ENCODE measurements at regions not wholly inside any gene's neighbourhood (a gene's known extent, or its start where the extent isn't known, plus 50 kb on each side); places are given as distances from the start of the nearest gene placed in this dataset.

DNA sequence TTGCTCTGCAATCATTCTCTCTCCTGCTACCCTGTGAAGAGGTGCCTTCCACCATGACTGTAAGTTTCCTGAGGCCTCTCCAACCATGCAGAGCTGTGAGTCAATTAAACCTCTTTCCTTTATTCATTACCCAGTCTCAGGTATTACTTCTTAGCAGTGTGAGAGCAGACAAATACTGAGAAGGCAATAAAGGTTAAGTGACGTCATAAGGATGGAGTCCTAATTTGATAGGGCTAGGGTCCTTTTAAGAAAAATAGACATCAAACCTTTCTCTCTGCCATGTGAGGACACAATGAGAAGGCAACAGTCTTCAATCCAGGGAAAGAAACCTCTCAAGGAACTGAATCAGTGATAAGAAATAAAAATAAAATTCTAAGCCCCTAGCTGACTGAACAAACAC is 1262.7 kb downstream of the FAM133A start (continued):
- TF ChIP-seq, protein P1, sequence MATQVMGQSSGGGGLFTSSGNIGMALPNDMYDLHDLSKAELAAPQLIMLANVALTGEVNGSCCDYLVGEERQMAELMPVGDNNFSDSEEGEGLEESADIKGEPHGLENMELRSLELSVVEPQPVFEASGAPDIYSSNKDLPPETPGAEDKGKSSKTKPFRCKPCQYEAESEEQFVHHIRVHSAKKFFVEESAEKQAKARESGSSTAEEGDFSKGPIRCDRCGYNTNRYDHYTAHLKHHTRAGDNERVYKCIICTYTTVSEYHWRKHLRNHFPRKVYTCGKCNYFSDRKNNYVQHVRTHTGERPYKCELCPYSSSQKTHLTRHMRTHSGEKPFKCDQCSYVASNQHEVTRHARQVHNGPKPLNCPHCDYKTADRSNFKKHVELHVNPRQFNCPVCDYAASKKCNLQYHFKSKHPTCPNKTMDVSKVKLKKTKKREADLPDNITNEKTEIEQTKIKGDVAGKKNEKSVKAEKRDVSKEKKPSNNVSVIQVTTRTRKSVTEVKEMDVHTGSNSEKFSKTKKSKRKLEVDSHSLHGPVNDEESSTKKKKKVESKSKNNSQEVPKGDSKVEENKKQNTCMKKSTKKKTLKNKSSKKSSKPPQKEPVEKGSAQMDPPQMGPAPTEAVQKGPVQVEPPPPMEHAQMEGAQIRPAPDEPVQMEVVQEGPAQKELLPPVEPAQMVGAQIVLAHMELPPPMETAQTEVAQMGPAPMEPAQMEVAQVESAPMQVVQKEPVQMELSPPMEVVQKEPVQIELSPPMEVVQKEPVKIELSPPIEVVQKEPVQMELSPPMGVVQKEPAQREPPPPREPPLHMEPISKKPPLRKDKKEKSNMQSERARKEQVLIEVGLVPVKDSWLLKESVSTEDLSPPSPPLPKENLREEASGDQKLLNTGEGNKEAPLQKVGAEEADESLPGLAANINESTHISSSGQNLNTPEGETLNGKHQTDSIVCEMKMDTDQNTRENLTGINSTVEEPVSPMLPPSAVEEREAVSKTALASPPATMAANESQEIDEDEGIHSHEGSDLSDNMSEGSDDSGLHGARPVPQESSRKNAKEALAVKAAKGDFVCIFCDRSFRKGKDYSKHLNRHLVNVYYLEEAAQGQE (IDR thresholded peaks at IDR 0.05): no peak
- no peak for TF ChIP-seq FOXA1 (IDR thresholded peaks at IDR 0.05)

DNA sequence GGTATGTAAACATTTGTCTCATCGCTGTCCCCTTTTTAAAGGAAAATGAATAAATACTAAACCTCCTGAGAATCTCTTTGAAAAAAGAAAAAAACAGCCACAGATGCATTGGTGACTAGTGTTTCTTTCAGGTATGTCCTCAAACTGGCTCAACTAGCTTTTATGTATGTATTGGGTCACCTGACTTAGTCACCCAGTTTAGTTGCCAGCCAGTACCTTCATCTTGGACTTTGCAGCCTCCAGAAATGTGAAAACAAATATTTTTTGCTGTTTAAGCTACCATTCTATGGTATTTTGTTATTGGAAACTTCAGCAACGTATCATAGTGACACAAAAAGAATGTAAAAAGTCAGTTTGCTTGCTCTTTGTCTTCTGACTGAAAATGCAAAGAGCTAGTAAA is 1263.5 kb downstream of the FAM133A start:
- Histone ChIP-seq H3K27ac (ENCODE audit: low read depth in 1 of 2, low read length in 2 of 2) (no peak overlapping the region), H3K9ac (ENCODE audit: low read depth in 1 of 2, low read length in 2 of 2) (no peak overlapping the region), H3K36me3 (ENCODE audit: control insufficient read depth in 4 of 4, insufficient read depth in 3 of 4, low read depth in 1 of 4, low read length in 3 of 4) (no peaks in the 10 kb centered on the region), H3K4me1 (ENCODE audit: control insufficient read depth in 4 of 4, insufficient read depth in 4 of 4, low read length in 3 of 4) (no peaks in the 10 kb centered on the region), H3K9me3 (ENCODE audit: control insufficient read depth in 4 of 4, low read length in 3 of 4) (no peaks in the 10 kb centered on the region), H3K4me3 (ENCODE audit: low read depth in 1 of 3, low read length in 3 of 3) (no peak overlapping the region), H3K27me3 (ENCODE audit: control insufficient read depth in 4 of 4, insufficient read depth in 4 of 4, low read length in 3 of 4) (no peaks in the 10 kb centered on the region)
- 37% methylated on average over 2 of the region's 2 CpGs for WGBS
- TF ChIP-seq FOXA2 (IDR thresholded peaks at IDR 0.05) (no peak), JUND (IDR thresholded peaks at IDR 0.05) (no peak), TAF1 (conservative IDR thresholded peaks at IDR 0.05) (no peak), EGR1 (IDR thresholded peaks at IDR 0.05; ENCODE audit: low read depth in 2 of 2) (no peak), NR2F2 (IDR thresholded peaks at IDR 0.05) (no peak)
- TF ChIP-seq, protein P2, sequence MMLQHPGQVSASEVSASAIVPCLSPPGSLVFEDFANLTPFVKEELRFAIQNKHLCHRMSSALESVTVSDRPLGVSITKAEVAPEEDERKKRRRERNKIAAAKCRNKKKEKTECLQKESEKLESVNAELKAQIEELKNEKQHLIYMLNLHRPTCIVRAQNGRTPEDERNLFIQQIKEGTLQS (IDR thresholded peaks at IDR 0.05): no peak
- DNase-seq (ENCODE audit: low spot score): no peak

DNA sequence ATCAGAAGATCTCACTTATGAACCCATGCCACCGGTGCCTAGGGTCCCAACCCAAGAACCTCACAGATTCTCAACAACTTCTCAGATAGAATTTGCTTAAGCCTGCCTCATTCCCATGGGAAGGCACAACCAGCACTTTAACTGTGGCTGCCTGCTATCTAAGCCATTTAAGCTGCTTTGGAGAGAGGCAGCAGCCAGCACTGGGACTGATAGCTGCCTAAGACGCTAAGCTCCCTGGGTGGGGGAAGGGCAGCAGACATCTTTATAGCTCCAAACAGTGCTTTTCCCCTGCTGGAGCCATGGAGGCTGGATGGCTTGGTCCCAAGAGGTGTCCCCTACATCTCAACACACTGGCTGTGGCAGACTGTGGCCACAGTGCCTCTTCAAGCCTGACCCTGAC is 1268.6 kb downstream of the FAM133A start:
- 42% methylated on average over 2 of the region's 2 CpGs for WGBS
- Histone ChIP-seq H3K27ac (ENCODE audit: low read depth in 1 of 2, low read length in 2 of 2) (no peak overlapping the region), H3K36me3 (ENCODE audit: control insufficient read depth in 4 of 4, insufficient read depth in 3 of 4, low read depth in 1 of 4, low read length in 3 of 4) (no peaks in the 10 kb centered on the region), H3K9ac (ENCODE audit: low read depth in 1 of 2, low read length in 2 of 2) (no peak overlapping the region), H3K4me1 (ENCODE audit: control insufficient read depth in 4 of 4, insufficient read depth in 4 of 4, low read length in 3 of 4) (no peaks in the 10 kb centered on the region), H3K27me3 (ENCODE audit: control insufficient read depth in 4 of 4, insufficient read depth in 4 of 4, low read length in 3 of 4) (no peaks in the 10 kb centered on the region), H3K4me3 (ENCODE audit: low read depth in 1 of 3, low read length in 3 of 3) (no peak overlapping the region), H3K9me3 (ENCODE audit: control insufficient read depth in 4 of 4, low read length in 3 of 4) (no peaks in the 10 kb centered on the region)
- no peak for DNase-seq (ENCODE audit: low spot score)
- no peak for TF ChIP-seq SP1 (IDR thresholded peaks at IDR 0.05)
- no peak for TF ChIP-seq HNF4A (conservative IDR thresholded peaks at IDR 0.05)
- TF ChIP-seq GABPA (IDR thresholded peaks at IDR 0.05 in 1 of 2, conservative IDR thresholded peaks at IDR 0.05 in 1 of 2): no peak
- TF ChIP-seq FOXA1 (IDR thresholded peaks at IDR 0.05): no peak
- no peak for TF ChIP-seq FOXA2 (IDR thresholded peaks at IDR 0.05)
- TF ChIP-seq, protein P3, sequence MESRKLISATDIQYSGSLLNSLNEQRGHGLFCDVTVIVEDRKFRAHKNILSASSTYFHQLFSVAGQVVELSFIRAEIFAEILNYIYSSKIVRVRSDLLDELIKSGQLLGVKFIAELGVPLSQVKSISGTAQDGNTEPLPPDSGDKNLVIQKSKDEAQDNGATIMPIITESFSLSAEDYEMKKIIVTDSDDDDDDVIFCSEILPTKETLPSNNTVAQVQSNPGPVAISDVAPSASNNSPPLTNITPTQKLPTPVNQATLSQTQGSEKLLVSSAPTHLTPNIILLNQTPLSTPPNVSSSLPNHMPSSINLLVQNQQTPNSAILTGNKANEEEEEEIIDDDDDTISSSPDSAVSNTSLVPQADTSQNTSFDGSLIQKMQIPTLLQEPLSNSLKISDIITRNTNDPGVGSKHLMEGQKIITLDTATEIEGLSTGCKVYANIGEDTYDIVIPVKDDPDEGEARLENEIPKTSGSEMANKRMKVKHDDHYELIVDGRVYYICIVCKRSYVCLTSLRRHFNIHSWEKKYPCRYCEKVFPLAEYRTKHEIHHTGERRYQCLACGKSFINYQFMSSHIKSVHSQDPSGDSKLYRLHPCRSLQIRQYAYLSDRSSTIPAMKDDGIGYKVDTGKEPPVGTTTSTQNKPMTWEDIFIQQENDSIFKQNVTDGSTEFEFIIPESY (IDR thresholded peaks at IDR 0.05): no peak
- no peak for TF ChIP-seq HNF4G (IDR thresholded peaks at IDR 0.05)
- TF ChIP-seq TAF1 (conservative IDR thresholded peaks at IDR 0.05): no peak
- no peak for TF ChIP-seq RAD21 (IDR thresholded peaks at IDR 0.05)
- TF ChIP-seq, protein P4, sequence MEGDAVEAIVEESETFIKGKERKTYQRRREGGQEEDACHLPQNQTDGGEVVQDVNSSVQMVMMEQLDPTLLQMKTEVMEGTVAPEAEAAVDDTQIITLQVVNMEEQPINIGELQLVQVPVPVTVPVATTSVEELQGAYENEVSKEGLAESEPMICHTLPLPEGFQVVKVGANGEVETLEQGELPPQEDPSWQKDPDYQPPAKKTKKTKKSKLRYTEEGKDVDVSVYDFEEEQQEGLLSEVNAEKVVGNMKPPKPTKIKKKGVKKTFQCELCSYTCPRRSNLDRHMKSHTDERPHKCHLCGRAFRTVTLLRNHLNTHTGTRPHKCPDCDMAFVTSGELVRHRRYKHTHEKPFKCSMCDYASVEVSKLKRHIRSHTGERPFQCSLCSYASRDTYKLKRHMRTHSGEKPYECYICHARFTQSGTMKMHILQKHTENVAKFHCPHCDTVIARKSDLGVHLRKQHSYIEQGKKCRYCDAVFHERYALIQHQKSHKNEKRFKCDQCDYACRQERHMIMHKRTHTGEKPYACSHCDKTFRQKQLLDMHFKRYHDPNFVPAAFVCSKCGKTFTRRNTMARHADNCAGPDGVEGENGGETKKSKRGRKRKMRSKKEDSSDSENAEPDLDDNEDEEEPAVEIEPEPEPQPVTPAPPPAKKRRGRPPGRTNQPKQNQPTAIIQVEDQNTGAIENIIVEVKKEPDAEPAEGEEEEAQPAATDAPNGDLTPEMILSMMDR (IDR thresholded peaks at IDR 0.05; ENCODE audit: low read depth, low read length, missing input control): no peak
- TF ChIP-seq EGR1 (IDR thresholded peaks at IDR 0.05; ENCODE audit: low read depth in 2 of 2): no peak
- TF ChIP-seq, protein P2 (IDR thresholded peaks at IDR 0.05): no peak
- TF ChIP-seq, protein P5, sequence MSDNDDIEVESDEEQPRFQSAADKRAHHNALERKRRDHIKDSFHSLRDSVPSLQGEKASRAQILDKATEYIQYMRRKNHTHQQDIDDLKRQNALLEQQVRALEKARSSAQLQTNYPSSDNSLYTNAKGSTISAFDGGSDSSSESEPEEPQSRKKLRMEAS (IDR thresholded peaks at IDR 0.05): no peak
- TF ChIP-seq RXRA (IDR thresholded peaks at IDR 0.05): no peak
- TF ChIP-seq NR2F2 (IDR thresholded peaks at IDR 0.05): no peak
- TF ChIP-seq YY1 (IDR thresholded peaks at IDR 0.05): no peak
- TF ChIP-seq, protein P1 (IDR thresholded peaks at IDR 0.05): no peak
- no peak for TF ChIP-seq JUND (IDR thresholded peaks at IDR 0.05)
